Choroid plexus epithelial cell (primary cell): ENCODE measurements at regions not wholly inside any gene's neighbourhood (a gene's known extent, or its start where the extent isn't known, plus 50 kb on each side); places are given as distances from the start of the nearest gene placed in this dataset.
A peak's percentile ranks its signal among the peaks of the same experiment; 100 is the strongest.

Experiments used
- DNase-seq: peaks from one replicate; pipeline ENCODE4 v3.0.0-alpha.2; 2010; ENCODE audit warnings: low read depth
- H3K4me3 ChIP-seq: 2 replicates; pipeline ENCODE4 v1.5.1; 2011; ENCODE audit warnings: low read depth, mild to moderate bottlenecking, control low read depth, low read length, moderate library complexity
- CTCF ChIP-seq: conservative IDR thresholded peaks from 2 replicates; pipeline ENCODE4 v1.5.1; 2011; ENCODE audit warnings: low read depth, mild to moderate bottlenecking, control low read depth, inconsistent platforms, low read length, moderate library complexity

DNA sequence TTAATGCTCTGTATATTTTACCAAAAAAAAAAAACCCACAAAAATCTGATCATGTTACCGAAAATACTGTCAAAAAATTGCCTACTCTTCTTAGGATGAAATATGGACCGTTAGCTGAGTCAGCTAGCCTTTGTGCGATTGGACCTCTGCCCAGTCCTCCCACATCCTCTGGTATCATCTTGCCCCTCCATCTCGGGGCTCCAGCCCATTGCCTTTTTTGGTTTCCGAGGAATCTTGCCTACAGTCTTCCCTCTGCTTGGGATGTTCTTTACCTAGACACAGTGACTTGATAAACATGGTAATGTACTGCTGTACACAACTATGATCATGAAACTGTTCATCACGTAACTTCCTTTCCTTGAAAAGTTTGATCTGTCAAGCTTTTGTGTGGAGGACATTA is 371.4 kb downstream of the SV2B start:
- TF ChIP-seq CTCF, result no peak
- H3K4me3 ChIP-seq, result no peak overlapping the region

DNA sequence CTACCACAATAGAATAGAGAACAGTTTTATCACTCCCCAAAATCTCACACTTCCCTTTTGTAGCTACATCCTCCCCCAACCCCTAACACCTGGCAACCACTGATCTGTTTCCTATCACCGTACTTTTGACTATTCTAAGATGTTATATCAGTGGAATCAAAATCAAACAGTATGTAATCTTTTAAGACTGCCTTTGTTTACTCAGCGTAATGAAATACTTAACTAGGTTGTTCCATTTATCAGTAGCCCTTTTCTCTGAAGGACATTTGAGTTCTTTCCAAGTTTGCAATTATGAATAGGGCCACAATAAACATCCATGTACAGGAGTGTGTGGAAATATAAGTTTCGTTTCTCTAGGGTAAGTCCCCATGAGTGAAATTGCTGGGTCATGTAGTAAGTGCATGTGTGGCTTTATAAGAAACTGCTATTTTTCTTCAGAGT is 372.3 kb downstream of the SV2B start:
- TF ChIP-seq CTCF, result no peak
- no peak for DNase-seq
- H3K4me3 ChIP-seq, result no peak overlapping the region

More for the DNA sequence above, 371.4 kb downstream of the SV2B start:
- DNase-seq, result no peak

DNA sequence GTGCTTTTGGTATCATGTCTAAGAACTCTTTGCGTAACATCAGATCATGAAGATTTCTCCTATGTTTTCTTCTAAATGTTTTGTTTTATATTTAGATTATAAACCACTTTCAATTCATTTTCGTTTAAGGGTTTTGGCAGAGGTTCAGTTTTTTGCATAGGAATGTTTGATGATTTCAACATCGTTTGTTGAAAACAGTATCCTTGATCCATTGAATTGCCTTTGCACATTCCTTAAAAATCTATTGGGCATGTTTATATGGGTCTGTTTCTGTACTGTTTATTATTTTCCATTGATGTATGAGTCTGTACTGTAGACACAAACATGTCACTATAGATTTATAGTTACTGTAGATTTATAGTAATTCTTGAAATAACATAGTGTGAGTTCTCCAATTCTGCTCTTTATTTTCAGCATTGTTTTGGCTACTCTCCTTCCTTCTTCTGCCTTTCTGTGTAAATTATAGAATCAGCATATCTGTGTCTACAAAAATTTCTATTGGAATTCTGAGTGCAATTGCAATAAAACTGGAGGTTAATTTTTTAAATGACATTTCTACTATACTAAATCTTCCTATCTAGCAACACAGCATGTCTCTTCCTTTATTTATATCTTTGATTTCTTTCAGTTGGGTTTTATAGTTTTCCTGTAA is 374.0 kb downstream of the SV2B start:
- no peak for TF ChIP-seq CTCF
- peak; percentile 8 for DNase-seq
- no peak overlapping the region for H3K4me3 ChIP-seq

DNA sequence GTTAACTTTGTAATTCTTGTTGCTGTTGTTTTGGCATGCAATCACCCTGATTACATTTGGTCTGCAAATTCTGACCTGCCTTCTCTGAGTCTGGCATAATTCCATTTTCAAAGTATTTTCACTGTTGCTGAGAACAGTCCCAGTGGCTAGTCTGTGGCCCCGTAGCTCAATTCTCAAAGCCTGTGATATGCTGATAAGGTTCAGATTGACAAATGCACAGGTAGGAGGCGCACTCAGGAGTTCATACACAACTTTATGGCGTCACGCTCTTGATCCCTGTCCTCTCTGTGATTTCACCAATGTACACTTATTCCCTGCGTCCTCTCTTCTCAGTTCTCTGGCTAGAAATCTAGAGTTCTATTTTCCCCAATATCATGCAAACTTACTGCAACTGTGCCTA is 376.6 kb upstream of the SLCO3A1 start:
- H3K4me3 ChIP-seq, result no peak overlapping the region
- no peak for TF ChIP-seq CTCF
- DNase-seq, result no peak

DNA sequence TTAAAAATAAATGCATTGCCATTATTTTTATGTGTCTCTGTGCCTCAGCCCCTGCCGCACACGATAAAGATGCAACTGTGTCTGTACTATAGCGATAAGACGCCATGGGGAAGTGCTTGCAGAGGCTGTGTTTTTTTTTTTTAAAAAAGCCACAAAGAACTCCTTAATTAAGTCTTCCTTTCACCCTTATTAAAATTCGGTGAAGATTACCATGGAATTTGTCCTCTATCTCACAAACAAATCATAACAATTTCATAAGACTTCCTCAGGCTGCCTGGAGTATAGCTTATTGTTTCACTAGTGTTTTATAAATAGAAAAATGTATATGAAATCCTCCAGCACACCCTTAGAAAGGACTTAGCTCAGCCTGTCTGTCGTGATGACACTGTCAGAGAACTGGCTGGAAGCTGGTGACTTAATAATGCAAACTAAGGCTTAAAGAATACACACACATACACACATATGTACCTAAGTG is 374.8 kb upstream of the SLCO3A1 start:
- TF ChIP-seq CTCF, result no peak
- no peak for DNase-seq

GRCh38 chr15:91480426-91480825 is 373.1 kb upstream of the SLCO3A1 start:
- no peak overlapping the region for H3K4me3 ChIP-seq
- DNase-seq, result no peak
- TF ChIP-seq CTCF, result no peak

More for the DNA sequence above, 374.8 kb upstream of the SLCO3A1 start:
- no peak overlapping the region for H3K4me3 ChIP-seq

- DNase-seq, result no peak
- TF ChIP-seq CTCF, result no peak
- no peak overlapping the region for H3K4me3 ChIP-seq
These were observed 370.7 kb upstream of the SLCO3A1 start for GRCh38 chr15:91482799-91483198.
